Hindlimb muscle (tissue), 1 donor: ENCODE measurements at regions not wholly inside any gene's neighbourhood (a gene's known extent, or its start where the extent isn't known, plus 50 kb on each side); places are given as distances from the start of the nearest gene placed in this dataset.

Experiments
- DNase-seq: peaks from one replicate; pipeline ENCODE4 v3.0.0-alpha.2; 2013

- DNase-seq: no peak
Measured at GRCh38 chr1:42034426-42034825, 115.7 kb upstream of the HIVEP3 start.

- no peak for DNase-seq
Measured at GRCh38 chr1:42033629-42034028, 114.9 kb upstream of the HIVEP3 start.

- no peak for DNase-seq
Measured at GRCh38 chr1:42017730-42018129, 99.0 kb upstream of the HIVEP3 start.

- no peak for DNase-seq
Measured at GRCh38 chr1:42017259-42017658, 98.5 kb upstream of the HIVEP3 start.

- no peak for DNase-seq
Measured at GRCh38 chr1:42014823-42015222, 96.1 kb upstream of the HIVEP3 start.

GRCh38 chr1:42013881-42014470, 95.3 kb upstream of the HIVEP3 start:
- DNase-seq: no peak

GRCh38 chr1:42012852-42013251, 94.1 kb upstream of the HIVEP3 start:
- no peak for DNase-seq

- DNase-seq: no peak
Measured at GRCh38 chr1:42010381-42010780, 91.7 kb upstream of the HIVEP3 start.

- no peak for DNase-seq
Measured at GRCh38 chr1:42008264-42008663, 89.5 kb upstream of the HIVEP3 start.

- DNase-seq: no peak
Measured at GRCh38 chr1:42006836-42007235, 88.1 kb upstream of the HIVEP3 start.

GRCh38 chr1:42006093-42006492, 87.4 kb upstream of the HIVEP3 start:
- DNase-seq: no peak

- DNase-seq: no peak
Measured at GRCh38 chr1:42005530-42005929, 86.8 kb upstream of the HIVEP3 start.

- no peak for DNase-seq
Measured at GRCh38 chr1:42004860-42005259, 86.1 kb upstream of the HIVEP3 start.

GRCh38 chr1:42004322-42004721, 85.6 kb upstream of the HIVEP3 start:
- no peak for DNase-seq

GRCh38 chr1:42003433-42003832, 84.7 kb upstream of the HIVEP3 start:
- no peak for DNase-seq

- DNase-seq: no peak
Measured at GRCh38 chr1:42002220-42002619, 83.5 kb upstream of the HIVEP3 start.

- no peak for DNase-seq
Measured at GRCh38 chr1:42000766-42001165, 82.0 kb upstream of the HIVEP3 start.

GRCh38 chr1:41999884-42000283, 81.2 kb upstream of the HIVEP3 start:
- no peak for DNase-seq

GRCh38 chr1:41998250-41998649, 79.5 kb upstream of the HIVEP3 start:
- no peak for DNase-seq

- DNase-seq: no peak
Measured at GRCh38 chr1:41997153-41997552, 78.4 kb upstream of the HIVEP3 start.

GRCh38 chr1:41995441-41996130, 76.9 kb upstream of the HIVEP3 start:
- no peak for DNase-seq

GRCh38 chr1:41994195-41994894, 75.6 kb upstream of the HIVEP3 start:
- DNase-seq: no peak

GRCh38 chr1:41983451-41983850, 64.7 kb upstream of the HIVEP3 start:
- no peak for DNase-seq

- no peak for DNase-seq
Measured at GRCh38 chr1:41981796-41982195, 63.1 kb upstream of the HIVEP3 start.
